MM.1S (cell line): ENCODE measurements at regions not wholly inside any gene's neighbourhood (a gene's known extent, or its start where the extent isn't known, plus 50 kb on each side); places are given as distances from the start of the nearest gene placed in this dataset.

Experiments used
- CTCF ChIP-seq: fragments of 300-600 bp; sonication (generic); IDR thresholded peaks from 2 replicates; pipeline ENCODE4 v1.5.1; 2016; ENCODE audit warnings: antibody characterized with exemption, low read length, mixed read lengths
- EZH2 ChIP-seq: fragments of 300-600 bp; sonication (generic); optimal IDR thresholded peaks from 2 replicates; pipeline ENCODE3; 2017; ENCODE audit warnings: low read depth, mild to moderate bottlenecking, antibody characterized with exemption, low read length, mixed read lengths
- EZH2phosphoT487 ChIP-seq: fragments of 300-600 bp; sonication (generic); IDR thresholded peaks from 2 replicates; pipeline ENCODE4 v1.6.1; 2018; ENCODE audit warnings: antibody characterized with exemption, low read length

- TF ChIP-seq CTCF (no peak), EZH2 (no peak), EZH2phosphoT487 (no peak)
These were observed 139.1 kb upstream of the CTBP2 start for GRCh38 chr10:125299461-125299860.
